LNCaP clone FGC (cell line): ENCODE measurements at regions not wholly inside any gene's neighbourhood (a gene's known extent, or its start where the extent isn't known, plus 50 kb on each side); places are given as distances from the start of the nearest gene placed in this dataset.

Experiments
- DNase-seq: peaks from one replicate; pipeline ENCODE4 v3.0.0-alpha.2; 2011; ENCODE audit warnings: low read depth
- H3K4me3 ChIP-seq: 2 replicates; pipeline ENCODE4 v1.5.1; 2011; ENCODE audit warnings: mild to moderate bottlenecking, low read depth, low read length, control low read depth
- TF ChIP-seq, protein P1 (sequence below): IDR thresholded peaks from 2 replicates; pipeline ENCODE4 v1.5.1; 2012; ENCODE audit warnings: mild to moderate bottlenecking; ENCODE audit not compliant: control insufficient read depth, insufficient read depth; ENCODE audit errors: extremely low read depth

DNA sequence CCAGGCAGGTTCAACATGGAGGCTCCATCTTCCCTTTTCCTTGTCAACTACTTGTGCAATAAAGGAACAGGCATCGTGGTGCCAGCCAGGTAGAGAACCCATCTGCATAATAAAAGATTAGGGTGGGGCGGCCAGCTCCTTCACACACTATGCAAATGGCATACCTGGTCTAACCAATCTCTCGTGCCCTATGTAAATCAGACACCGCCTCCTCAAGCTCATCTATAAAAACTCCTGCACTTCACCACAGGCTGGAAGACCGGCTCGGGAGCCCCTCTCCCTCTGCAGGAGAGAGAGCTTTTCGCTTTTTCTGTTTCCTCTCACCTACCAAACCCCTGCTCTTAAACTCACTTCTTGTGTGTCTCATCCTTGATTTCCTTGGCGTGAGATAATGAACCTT lies 244.3 kb upstream of the PUM3 start:
- DNase-seq: peak; percentile 34
- TF ChIP-seq, protein P1, sequence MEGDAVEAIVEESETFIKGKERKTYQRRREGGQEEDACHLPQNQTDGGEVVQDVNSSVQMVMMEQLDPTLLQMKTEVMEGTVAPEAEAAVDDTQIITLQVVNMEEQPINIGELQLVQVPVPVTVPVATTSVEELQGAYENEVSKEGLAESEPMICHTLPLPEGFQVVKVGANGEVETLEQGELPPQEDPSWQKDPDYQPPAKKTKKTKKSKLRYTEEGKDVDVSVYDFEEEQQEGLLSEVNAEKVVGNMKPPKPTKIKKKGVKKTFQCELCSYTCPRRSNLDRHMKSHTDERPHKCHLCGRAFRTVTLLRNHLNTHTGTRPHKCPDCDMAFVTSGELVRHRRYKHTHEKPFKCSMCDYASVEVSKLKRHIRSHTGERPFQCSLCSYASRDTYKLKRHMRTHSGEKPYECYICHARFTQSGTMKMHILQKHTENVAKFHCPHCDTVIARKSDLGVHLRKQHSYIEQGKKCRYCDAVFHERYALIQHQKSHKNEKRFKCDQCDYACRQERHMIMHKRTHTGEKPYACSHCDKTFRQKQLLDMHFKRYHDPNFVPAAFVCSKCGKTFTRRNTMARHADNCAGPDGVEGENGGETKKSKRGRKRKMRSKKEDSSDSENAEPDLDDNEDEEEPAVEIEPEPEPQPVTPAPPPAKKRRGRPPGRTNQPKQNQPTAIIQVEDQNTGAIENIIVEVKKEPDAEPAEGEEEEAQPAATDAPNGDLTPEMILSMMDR: no peak
- no peak overlapping the region for H3K4me3 ChIP-seq

DNA sequence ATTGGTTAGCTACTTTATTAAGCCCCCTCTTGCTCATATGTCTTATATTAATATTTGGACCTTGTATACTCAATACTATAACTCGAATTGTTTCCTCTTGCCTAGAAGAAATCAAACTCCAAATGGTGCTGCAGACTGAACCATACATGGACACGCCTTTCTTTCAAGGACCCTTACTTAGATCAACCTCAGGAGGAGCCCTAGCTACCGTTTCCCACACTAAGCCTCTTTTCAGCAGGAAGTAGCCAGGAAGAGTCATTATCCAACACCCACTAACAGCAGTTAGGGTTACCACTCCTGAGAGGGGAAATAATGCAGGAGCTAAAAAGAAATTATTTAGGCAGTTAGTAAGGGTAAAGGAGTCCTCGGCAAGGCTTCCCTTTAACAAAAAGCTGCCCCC lies 243.8 kb upstream of the PUM3 start:
- no peak for DNase-seq
- no peak overlapping the region for H3K4me3 ChIP-seq
- TF ChIP-seq, protein P1: no peak

DNA sequence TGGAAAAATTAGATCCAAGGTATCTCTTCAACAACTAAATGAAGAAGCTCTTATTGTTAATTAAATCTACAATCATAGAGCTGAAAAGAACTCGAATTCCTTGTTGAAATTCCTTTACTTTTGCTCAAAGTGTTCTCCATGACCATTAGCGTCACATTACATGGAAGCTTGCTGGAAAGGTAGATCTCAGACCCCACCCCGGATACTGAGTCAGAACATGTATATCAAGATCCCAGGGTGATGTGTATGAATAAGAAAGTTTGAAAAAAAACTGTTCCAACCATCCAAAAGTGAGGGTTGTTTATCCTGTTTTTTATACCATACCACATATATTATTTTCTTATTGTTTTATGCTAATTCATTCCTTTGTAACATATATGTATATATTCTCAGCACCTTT lies 237.1 kb upstream of the PUM3 start:
- no peak overlapping the region for H3K4me3 ChIP-seq
- TF ChIP-seq, protein P1: no peak
- no peak for DNase-seq

DNA sequence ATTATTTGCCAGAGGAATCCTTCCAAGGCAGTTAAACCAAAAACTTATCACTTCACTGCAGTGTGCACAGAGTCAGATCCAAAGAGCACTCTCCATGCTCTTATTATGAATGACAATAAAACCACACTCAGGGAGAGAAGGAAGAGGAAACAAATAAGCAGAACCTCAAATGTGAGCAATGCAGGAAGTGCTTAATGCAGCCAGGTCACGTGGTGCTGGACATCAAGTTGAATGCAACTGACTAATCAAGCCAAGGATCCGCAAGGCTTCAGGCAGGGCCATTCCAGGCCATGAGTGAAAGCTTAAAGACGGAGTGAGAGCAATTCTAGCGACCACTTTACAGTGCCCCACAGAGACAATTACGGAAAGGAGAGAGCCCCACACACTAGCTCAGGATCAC lies 230.4 kb upstream of the PUM3 start:
- TF ChIP-seq, protein P1: no peak
- no peak overlapping the region for H3K4me3 ChIP-seq
- no peak for DNase-seq

DNA sequence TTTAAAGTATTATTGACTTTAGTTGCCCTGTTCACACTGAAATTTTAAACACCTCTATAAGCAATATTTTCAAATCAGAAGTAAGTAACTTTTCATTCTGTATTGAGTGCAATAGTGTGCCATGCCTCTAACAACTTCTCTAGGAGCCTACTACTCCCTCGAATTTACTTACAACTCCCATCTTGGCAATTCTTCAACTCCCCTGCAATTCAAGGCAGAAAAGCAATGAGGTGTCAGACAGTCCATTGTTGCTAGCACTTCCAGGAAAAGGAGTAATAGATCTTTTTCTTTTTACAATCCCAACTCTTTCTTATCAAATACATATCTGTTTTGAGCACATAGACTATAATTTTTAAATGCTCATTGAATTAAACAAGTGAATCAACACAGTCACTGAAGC lies 222.7 kb upstream of the PUM3 start:
- TF ChIP-seq, protein P1: no peak
- H3K4me3 ChIP-seq: no peak overlapping the region
- no peak for DNase-seq

DNA sequence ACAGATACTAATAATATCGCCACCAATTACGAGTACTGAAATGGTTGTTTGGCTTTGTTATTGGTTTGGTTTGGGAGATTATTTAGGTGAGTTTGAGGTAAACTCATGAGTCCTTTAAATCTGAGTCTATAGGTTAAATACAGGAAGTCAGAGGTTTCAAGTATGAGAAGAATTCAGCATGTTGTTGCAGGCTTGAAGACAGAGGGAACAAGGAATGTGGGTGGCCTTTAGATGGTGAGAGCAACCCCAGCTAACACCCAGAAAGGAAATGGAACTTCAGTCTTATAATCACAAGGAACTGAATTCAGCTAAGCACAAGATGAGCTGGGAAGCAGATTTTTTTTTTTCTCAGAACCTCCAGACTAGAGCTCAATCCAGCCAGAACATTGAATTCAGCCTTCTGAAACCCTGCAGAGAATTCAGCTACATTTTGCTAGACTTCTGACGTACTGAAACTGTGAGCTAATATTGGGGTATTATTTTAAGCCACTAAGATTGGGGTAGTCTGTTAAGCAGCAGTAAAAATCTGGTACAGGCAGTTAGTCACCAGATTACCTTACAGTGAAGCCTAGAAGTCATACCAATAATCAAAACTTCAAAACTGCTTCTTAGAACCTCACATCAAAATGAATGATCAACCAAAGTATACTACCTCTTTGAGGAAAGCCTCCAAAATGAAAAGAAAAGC lies 216.0 kb upstream of the PUM3 start:
- TF ChIP-seq, protein P1: no peak
- H3K4me3 ChIP-seq: no peak overlapping the region
- no peak for DNase-seq

DNA sequence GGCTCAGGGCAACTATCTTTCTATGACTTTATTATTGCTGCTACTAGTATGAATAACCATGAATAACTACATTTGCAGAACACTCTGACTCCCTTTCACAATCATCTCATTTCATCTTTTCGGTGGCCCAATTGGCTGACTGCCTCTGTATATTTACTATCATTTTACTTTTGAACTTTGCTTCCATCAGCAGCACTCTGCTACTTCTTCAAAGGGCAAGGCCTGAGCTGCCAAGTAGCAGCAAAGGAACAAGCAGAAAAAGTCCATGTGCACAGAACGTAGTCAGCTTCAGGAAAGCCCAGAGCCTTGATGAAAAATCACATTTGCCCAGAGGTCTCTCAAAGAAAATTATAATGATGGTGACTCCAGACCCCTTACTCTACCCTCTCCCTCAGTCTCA lies 214.5 kb upstream of the PUM3 start:
- TF ChIP-seq, protein P1: no peak

More for the DNA sequence above, 214.5 kb upstream of the PUM3 start:
- DNase-seq: no peak
- no peak overlapping the region for H3K4me3 ChIP-seq
